ENCODE measurements at regions not wholly inside any gene's neighbourhood (a gene's known extent, or its start where the extent isn't known, plus 50 kb on each side); places are given as distances from the start of the nearest gene placed in this dataset.

- TF ChIP-seq CTCF (IDR thresholded peaks at IDR 0.05; ENCODE audit: low read depth, low read length, poor library complexity, severe bottlenecking) (no peak), EZH2phosphoT487 (IDR thresholded peaks at IDR 0.05; ENCODE audit: borderline replicate concordance, low read length) (no peak)
These were observed 562.2 kb downstream of the MATN1 start for GRCh38 chr1:30160999-30161689.
